ENCODE measurements at regions not wholly inside any gene's neighbourhood (a gene's known extent, or its start where the extent isn't known, plus 50 kb on each side); places are given as distances from the start of the nearest gene placed in this dataset.

DNA sequence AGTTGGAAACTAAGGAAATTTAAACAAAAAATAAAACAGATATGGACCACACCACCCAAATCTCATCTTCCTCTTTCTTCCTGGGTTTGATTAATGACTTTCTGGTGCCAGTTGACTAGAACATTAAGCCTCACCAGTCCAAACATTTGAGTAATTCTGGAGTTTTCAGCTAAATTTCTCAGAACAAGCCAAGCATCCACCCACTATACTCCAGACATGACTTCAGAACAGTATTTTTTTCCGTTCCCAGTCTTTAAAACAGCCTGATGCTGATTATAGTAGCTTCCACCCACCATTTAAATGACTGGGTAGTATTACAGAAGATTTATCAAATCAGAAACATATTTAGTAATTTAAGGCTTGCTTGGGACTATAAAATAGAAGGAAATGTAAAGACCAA is 230.9 kb upstream of the UBASH3B start:
- no peak for TF ChIP-seq POLR2A (IDR thresholded peaks at IDR 0.05)
- TF ChIP-seq EP300 (IDR thresholded peaks at IDR 0.05) = no peak
- TF ChIP-seq, protein P1, sequence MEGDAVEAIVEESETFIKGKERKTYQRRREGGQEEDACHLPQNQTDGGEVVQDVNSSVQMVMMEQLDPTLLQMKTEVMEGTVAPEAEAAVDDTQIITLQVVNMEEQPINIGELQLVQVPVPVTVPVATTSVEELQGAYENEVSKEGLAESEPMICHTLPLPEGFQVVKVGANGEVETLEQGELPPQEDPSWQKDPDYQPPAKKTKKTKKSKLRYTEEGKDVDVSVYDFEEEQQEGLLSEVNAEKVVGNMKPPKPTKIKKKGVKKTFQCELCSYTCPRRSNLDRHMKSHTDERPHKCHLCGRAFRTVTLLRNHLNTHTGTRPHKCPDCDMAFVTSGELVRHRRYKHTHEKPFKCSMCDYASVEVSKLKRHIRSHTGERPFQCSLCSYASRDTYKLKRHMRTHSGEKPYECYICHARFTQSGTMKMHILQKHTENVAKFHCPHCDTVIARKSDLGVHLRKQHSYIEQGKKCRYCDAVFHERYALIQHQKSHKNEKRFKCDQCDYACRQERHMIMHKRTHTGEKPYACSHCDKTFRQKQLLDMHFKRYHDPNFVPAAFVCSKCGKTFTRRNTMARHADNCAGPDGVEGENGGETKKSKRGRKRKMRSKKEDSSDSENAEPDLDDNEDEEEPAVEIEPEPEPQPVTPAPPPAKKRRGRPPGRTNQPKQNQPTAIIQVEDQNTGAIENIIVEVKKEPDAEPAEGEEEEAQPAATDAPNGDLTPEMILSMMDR (IDR thresholded peaks at IDR 0.05) = no peak
